HG02759 (cell line): ENCODE measurements at regions not wholly inside any gene's neighbourhood (a gene's known extent, or its start where the extent isn't known, plus 50 kb on each side); places are given as distances from the start of the nearest gene placed in this dataset.
"Not testable (repeated sequence)": the region's sequence is repeated elsewhere in the genome, so short reads cannot be mapped to it uniquely, and the experiment has no call there.

Experiments used
- ATAC-seq: cut with Tn5 transposase; IDR thresholded peaks from one replicate; pipeline ENCODE4 v1.9.1; 2021; ENCODE audit warnings: mild to moderate bottlenecking, moderate library complexity; ENCODE audit not compliant: unreplicated experiment

- ATAC-seq, result no peak
Measured at GRCh38 chr3:150303768-150304167, 104.3 kb upstream of the TSC22D2 start.

DNA sequence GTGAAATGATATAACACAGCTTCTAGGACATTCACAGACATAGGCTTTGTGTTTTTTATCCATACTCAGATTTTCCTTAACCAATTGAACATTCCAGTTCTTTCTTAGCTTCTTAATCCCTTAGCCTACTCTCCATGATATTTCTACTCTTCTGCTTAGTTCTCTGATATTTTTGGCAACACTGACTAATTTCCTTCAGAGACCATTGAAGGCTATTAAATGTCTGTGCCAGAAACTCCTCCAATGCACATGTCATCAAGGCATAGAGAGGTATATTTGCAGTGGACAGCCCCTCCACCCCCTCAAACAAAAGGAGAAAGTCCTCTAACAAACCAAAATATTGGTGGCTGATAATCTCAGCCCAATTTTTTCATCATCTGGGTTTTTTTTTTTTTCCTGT lies 105.9 kb upstream of the TSC22D2 start:
- ATAC-seq, result no peak

DNA sequence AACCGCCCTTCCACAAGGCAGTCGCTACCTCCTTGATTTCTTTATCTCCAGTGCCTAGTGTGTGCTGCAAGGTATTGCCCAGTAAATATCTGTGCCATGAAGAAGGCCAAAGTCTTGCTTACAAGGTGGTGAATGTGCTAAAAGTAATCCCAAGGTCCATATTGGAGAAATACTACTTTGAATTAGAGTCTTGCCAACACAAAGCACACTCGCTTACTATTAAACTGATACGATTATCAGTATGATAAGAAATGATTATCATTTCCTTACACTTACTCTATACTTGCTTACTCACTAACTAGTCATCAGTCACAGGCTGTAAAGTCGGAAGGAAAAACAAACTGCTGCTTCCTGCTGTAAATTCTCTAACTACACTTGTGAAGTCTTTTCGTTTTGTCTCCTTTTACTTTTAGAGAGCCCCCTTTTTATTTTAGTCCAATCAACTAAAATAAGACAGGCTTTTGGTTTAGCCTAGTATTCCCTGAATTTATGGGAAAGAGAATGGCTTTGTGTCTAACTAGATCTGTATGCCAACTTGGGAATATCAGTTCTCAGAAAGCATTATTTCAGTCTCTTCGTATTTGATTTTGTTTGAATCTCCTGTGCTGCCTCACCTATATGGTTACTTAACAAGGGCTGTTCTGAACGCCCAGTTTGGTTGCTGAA lies 107.1 kb upstream of the TSC22D2 start:
- no peak for ATAC-seq

DNA sequence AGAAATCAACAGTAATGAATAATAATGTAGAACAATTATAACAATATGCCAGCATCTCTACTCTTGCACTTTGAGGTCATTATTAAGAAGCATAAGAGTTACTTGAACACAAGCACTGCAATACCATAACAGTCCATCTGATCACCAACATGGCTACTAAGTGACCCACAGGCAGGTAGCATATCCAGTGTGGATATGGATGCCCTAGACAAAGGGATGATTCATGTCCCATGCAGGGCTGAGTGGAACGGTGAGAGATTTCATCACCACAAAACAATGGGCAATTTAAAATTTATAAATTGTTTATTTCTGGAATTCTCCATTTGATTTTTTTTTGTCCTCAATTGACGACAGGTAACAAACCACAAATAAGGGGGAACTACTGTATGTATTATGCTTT lies 107.7 kb upstream of the TSC22D2 start:
- no peak for ATAC-seq

DNA sequence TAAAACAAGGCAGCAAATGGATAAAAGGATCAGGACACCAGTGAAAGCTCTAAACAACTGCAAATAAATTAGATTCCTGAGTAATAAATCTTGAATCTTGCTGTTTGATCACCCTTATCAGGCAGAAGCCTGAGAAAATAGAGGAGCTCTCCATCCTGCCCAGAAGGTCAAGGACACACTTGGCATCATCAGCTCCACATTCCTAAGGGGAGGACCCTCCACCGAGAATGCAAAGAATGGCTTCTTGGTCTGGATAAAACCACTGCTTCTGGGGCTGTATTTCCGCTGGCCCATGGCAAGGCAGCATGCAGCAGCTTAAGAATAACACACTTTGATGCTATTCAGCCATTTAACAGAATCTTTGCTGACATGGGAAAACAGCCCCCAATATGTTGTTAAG lies 108.9 kb upstream of the TSC22D2 start:
- ATAC-seq, result no peak

- ATAC-seq, result no peak
Measured at GRCh38 chr3:150296966-150297365, 111.1 kb upstream of the TSC22D2 start.

GRCh38 chr3:150296123-150296735 lies 111.9 kb upstream of the TSC22D2 start:
- ATAC-seq, result no peak

GRCh38 chr3:150293401-150294001 lies 114.6 kb upstream of the TSC22D2 start:
- ATAC-seq, result no peak

DNA sequence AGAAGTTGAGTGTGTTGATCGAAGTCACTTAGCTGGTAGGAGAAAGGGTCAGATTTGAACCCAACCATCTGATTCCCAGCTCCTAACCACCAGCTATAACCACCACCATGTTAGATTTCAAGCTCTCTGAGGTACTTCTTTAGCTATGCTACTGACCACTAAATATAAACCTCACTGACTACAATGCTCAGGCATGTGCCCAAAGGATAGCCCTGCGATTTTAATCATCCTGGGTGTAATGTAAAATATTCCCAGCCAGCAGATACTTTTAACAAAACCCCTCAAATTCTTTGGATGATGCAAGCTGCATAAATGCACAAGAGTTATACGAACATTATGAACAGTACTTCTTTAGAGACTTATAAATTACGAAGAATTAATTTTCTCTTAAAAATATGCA lies 115.2 kb upstream of the TSC22D2 start:
- no peak for ATAC-seq

GRCh38 chr3:150291515-150291914 lies 116.6 kb upstream of the TSC22D2 start:
- ATAC-seq, result no peak

GRCh38 chr3:150286390-150287147 lies 121.5 kb upstream of the TSC22D2 start:
- ATAC-seq, result peak; percentile 69

DNA sequence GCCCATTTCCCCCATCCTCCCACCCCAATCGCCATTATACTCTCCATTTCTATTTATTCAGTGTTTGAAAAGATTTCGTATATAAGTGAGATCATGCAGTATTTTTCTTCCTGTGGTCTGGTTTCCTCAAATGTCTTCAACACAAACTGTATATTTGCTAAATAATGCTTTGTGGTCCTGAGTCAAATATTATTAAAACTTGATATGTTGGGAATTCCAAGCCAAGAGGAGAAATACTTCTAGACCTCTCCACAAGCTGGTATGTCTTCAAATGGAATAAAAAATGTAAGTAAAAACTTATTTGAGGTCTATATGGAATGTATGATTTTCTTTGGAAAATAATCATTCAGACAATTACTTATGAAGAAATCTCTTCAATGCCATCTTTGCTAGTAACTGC lies 122.5 kb upstream of the TSC22D2 start:
- ATAC-seq, result no peak

GRCh38 chr3:150278843-150279381 lies 129.2 kb upstream of the TSC22D2 start:
- ATAC-seq, result no peak

- no peak for ATAC-seq
Measured at GRCh38 chr3:150278195-150278594, 129.9 kb upstream of the TSC22D2 start.

- no peak for ATAC-seq
Measured at GRCh38 chr3:150277444-150277843, 130.7 kb upstream of the TSC22D2 start.

GRCh38 chr3:150275941-150276340 lies 132.2 kb upstream of the TSC22D2 start:
- no peak for ATAC-seq

GRCh38 chr3:150274372-150274771 lies 133.7 kb upstream of the TSC22D2 start:
- ATAC-seq, result no peak

- no peak for ATAC-seq
Measured at GRCh38 chr3:150273396-150273795, 134.7 kb upstream of the TSC22D2 start.

- ATAC-seq, result no peak
Measured at GRCh38 chr3:150271591-150271960, 136.5 kb upstream of the TSC22D2 start.

DNA sequence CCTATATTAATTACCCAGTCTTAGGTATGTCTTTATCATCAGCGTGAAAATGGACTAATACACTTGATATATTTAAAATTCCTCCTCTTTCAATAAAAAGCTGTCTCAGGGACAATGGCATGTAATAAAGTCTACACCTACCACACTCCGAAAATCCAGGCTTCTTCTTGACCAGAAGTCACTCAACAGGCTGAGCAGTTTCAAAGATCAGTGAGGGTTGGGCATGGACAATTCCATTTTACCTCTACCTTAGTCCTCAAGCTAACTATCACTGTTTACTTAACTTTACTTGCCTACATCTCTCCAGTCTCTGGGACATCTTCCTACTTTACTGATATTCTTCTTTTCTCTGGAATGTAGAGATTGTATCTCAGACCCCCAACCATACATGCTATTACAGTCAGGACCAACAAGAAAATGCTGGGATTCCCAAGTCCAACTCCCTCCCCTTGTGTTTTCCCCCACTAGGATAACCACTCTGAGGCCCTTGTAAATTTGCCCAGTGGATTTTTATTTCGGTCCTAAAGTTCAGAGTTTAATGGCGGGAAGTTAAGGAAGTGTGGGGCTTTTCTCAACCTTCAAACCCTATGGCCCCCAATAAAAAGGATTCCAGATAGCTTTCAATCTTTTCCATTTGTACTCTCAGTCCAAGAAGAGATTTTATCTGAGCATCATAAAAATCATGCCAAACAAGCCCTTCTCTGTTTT lies 137.1 kb upstream of the TSC22D2 start:
- ATAC-seq, result no peak

GRCh38 chr3:150270444-150270843 lies 137.7 kb upstream of the TSC22D2 start:
- not testable (repeated sequence) for ATAC-seq
